ENCODE measurements at regions not wholly inside any gene's neighbourhood (a gene's known extent, or its start where the extent isn't known, plus 50 kb on each side); places are given as distances from the start of the nearest gene placed in this dataset.

DNA sequence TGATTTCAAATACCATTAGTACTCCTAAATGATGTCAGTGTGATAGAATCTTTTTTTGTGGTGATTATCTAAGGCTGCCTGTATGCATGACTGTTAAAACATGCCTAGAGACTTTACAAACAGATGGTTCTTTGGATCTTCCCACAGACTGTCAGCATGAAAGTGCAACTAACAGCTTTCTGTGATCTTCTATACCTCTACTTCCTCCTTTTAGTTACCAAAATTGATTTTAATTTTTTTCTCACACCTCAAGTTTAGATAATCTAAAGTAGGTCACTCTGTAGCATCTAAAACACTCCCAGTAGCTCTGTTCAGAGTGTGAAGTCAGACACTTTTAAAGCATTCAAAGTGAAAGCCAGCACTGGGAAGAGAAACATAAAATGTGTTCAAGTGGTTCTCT, 534.5 kb downstream of the PTPRC start:
- Histone ChIP-seq H3K36me3 (ENCODE audit: control insufficient read depth in 4 of 4, insufficient read depth in 4 of 4, low read length in 4 of 4) (no peaks in the 10 kb centered on the region), H3K4me1 (ENCODE audit: control insufficient read depth in 5 of 5, insufficient read depth in 5 of 5, low read length in 5 of 5) (peaks cover 0 to 6% (median 0%) of the 10 kb centered on the region in 5 donors), H3K27me3 (ENCODE audit: control insufficient read depth in 3 of 3, insufficient read depth in 3 of 3, low read length in 2 of 3) (no peaks in the 10 kb centered on the region), H3K9ac (ENCODE audit: insufficient read depth in 1 of 2, low read length in 2 of 2) (no peak overlapping the region), H3K4me3 (no peak overlapping the region), H3K9me3 (ENCODE audit: control insufficient read depth in 4 of 4, insufficient read depth in 3 of 4, low read length in 3 of 4) (no peaks in the 10 kb centered on the region), H3K27ac (ENCODE audit: low read depth in 1 of 2, low read length in 1 of 2) (no peak overlapping the region)
- TF ChIP-seq, protein P1, sequence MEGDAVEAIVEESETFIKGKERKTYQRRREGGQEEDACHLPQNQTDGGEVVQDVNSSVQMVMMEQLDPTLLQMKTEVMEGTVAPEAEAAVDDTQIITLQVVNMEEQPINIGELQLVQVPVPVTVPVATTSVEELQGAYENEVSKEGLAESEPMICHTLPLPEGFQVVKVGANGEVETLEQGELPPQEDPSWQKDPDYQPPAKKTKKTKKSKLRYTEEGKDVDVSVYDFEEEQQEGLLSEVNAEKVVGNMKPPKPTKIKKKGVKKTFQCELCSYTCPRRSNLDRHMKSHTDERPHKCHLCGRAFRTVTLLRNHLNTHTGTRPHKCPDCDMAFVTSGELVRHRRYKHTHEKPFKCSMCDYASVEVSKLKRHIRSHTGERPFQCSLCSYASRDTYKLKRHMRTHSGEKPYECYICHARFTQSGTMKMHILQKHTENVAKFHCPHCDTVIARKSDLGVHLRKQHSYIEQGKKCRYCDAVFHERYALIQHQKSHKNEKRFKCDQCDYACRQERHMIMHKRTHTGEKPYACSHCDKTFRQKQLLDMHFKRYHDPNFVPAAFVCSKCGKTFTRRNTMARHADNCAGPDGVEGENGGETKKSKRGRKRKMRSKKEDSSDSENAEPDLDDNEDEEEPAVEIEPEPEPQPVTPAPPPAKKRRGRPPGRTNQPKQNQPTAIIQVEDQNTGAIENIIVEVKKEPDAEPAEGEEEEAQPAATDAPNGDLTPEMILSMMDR (IDR thresholded peaks at IDR 0.05; ENCODE audit: control extremely low read depth, extremely low read depth), result no peak
- DNase-seq (no peak), ATAC-seq (ENCODE audit: insufficient read depth, low FRiP score) (no peak)

DNA sequence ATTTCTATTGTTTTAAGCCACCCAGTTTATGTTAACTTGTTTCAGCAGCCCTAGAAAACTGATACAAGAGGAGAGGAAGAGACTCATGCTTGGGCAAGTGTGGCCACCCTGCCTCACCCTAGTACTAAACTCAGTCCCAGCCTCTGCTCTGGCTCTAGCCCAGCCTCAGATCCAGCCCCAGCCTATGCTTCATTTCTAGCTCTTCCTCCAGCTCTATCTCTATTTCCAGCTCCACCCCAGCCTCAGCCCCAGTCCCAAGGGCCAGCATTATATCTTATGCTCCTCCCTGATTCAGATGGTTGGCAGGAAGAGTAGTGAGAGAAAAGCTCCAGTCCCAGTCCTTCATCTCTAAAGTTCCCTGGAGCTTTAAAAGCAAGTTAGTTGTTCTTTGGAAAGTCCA, 535.5 kb downstream of the PTPRC start:
- Histone ChIP-seq H3K27ac (ENCODE audit: low read depth in 1 of 2, low read length in 1 of 2) (no peak overlapping the region), H3K9me3 (ENCODE audit: control insufficient read depth in 4 of 4, insufficient read depth in 3 of 4, low read length in 3 of 4) (no peaks in the 10 kb centered on the region), H3K4me1 (ENCODE audit: control insufficient read depth in 5 of 5, insufficient read depth in 5 of 5, low read length in 5 of 5) (peaks cover 0 to 7% (median 0%) of the 10 kb centered on the region in 5 donors), H3K27me3 (ENCODE audit: control insufficient read depth in 3 of 3, insufficient read depth in 3 of 3, low read length in 2 of 3) (no peaks in the 10 kb centered on the region), H3K36me3 (ENCODE audit: control insufficient read depth in 4 of 4, insufficient read depth in 4 of 4, low read length in 4 of 4) (no peaks in the 10 kb centered on the region), H3K4me3 (no peak overlapping the region), H3K9ac (ENCODE audit: insufficient read depth in 1 of 2, low read length in 2 of 2) (no peak overlapping the region)
- TF ChIP-seq, protein P1 (IDR thresholded peaks at IDR 0.05; ENCODE audit: control extremely low read depth, extremely low read depth), result no peak
- DNase-seq (no peak), ATAC-seq (ENCODE audit: insufficient read depth, low FRiP score) (no peak)

DNA sequence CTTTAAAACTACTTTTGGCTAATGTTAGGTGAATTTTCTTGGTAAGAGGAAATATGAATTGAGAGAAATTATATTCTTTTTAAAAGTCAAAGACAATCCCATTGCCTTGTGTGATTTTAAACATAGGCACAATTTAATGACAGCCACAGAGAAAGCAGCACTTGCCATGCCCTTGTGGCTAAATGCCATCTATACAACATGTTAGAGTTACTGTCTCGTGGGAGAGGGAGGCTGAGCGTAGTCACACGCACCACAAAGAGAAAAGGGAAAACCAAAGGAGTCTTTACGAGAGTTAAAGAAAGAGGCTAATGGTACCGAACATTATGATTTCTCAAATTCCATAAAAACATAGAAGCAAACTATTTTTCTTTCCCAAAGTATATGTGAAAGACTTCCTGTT, 537.9 kb downstream of the PTPRC start:
- H3K36me3 ChIP-seq (ENCODE audit: control insufficient read depth in 4 of 4, insufficient read depth in 4 of 4, low read length in 4 of 4), result no peaks in the 10 kb centered on the region
- H3K9me3 ChIP-seq (ENCODE audit: control insufficient read depth in 4 of 4, insufficient read depth in 3 of 4, low read length in 3 of 4), result no peaks in the 10 kb centered on the region
- H3K4me3 ChIP-seq, result no peak overlapping the region
- DNase-seq (no peak), ATAC-seq (ENCODE audit: insufficient read depth, low FRiP score) (no peak)
- 94 to 95% methylated on average over 5 of the region's 5 CpGs for WGBS, 2 donors
- peaks cover 0 to 14% (median 0%) of the 10 kb centered on the region in 5 donors for H3K4me1 ChIP-seq (ENCODE audit: control insufficient read depth in 5 of 5, insufficient read depth in 5 of 5, low read length in 5 of 5)
- no peak overlapping the region for H3K27ac ChIP-seq (ENCODE audit: low read depth in 1 of 2, low read length in 1 of 2)
- no peaks in the 10 kb centered on the region for H3K27me3 ChIP-seq (ENCODE audit: control insufficient read depth in 3 of 3, insufficient read depth in 3 of 3, low read length in 2 of 3)
- TF ChIP-seq, protein P1 (IDR thresholded peaks at IDR 0.05; ENCODE audit: control extremely low read depth, extremely low read depth), result no peak
- H3K9ac ChIP-seq (ENCODE audit: insufficient read depth in 1 of 2, low read length in 2 of 2), result no peak overlapping the region

DNA sequence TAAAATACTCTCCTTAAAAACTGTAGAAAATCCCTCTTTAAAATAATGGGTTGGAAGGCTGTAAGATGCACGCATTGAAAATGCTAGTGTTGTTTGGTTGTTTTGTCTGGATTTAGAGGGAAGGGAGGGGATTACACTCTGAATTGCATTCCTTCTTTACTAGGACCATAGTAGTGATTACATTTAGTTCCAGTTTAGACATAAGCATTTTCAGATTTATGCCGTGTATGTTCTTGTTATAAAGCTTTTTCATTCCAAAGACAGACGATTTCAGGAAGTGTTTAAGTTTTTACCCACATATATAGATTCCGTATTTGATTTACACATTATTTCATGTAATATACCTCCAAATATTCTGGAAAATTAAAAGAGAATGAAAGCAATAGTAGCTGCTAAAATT, 538.4 kb downstream of the PTPRC start:
- no peak for ATAC-seq (ENCODE audit: insufficient read depth, low FRiP score)
- Histone ChIP-seq H3K27ac (ENCODE audit: low read depth in 1 of 2, low read length in 1 of 2) (no peak overlapping the region), H3K27me3 (ENCODE audit: control insufficient read depth in 3 of 3, insufficient read depth in 3 of 3, low read length in 2 of 3) (no peaks in the 10 kb centered on the region), H3K4me1 (ENCODE audit: control insufficient read depth in 5 of 5, insufficient read depth in 5 of 5, low read length in 5 of 5) (peaks cover 0 to 14% (median 0%) of the 10 kb centered on the region in 5 donors), H3K9me3 (ENCODE audit: control insufficient read depth in 4 of 4, insufficient read depth in 3 of 4, low read length in 3 of 4) (no peaks in the 10 kb centered on the region), H3K4me3 (no peak overlapping the region), H3K36me3 (ENCODE audit: control insufficient read depth in 4 of 4, insufficient read depth in 4 of 4, low read length in 4 of 4) (no peaks in the 10 kb centered on the region), H3K9ac (ENCODE audit: insufficient read depth in 1 of 2, low read length in 2 of 2) (no peak overlapping the region)
- no peak for DNase-seq
- 88 to 93% methylated on average over 4 of the region's 4 CpGs for WGBS, 2 donors
- TF ChIP-seq, protein P1 (IDR thresholded peaks at IDR 0.05; ENCODE audit: control extremely low read depth, extremely low read depth), result no peak

Data from lung (tissue), 11 donors.